Middle frontal gyrus (tissue), 1 donor: ENCODE measurements at regions not wholly inside any gene's neighbourhood (a gene's known extent, or its start where the extent isn't known, plus 50 kb on each side); places are given as distances from the start of the nearest gene placed in this dataset.
"Not testable (repeated sequence)": the region's sequence is repeated elsewhere in the genome, so short reads cannot be mapped to it uniquely, and the experiment has no call there.

Experiments used
- DNase-seq: peaks from one replicate; pipeline ENCODE4 v3.0.0-alpha.2; 2015; ENCODE audit warnings: low spot score; ENCODE audit errors: extremely low spot score

DNA sequence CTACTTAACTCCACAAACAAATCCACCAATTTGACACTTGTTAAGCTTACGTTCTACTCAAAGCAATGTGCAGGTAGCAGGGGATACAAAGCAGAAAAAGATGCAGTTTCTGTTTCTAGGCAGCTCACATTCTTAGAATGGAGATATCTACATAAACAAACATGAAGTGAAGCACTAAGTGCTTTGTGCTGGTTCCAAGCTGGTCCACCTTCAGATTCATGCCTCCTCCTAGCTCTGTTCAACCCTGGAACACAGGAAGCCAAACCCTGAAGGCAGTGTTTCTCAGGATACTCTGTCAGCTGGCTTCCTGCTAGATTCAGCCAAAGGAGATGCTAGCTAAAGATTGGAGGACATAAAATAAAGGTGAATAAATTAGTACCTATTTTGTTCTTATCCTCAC is 55.3 kb upstream of the NOL4 start:
- no peak for DNase-seq

DNA sequence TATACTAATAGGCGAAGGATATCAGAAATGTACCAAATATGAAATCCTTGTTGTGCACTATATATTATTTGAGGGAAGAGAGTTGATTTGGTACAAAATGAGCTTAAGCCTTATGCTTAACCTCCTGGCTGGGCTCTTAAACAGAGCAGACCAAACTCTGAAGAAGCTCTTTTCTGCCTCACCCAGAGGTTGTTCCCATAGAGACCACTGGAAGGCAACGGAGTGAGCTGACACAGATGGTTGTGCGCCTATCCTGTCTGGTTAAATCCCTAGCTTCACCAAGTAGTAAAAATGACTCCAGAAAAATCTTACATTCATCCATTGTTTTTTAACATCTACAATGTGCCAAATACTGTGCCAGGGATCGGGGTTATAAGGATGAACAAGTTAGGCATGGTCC is 55.9 kb upstream of the NOL4 start:
- DNase-seq, result no peak

DNA sequence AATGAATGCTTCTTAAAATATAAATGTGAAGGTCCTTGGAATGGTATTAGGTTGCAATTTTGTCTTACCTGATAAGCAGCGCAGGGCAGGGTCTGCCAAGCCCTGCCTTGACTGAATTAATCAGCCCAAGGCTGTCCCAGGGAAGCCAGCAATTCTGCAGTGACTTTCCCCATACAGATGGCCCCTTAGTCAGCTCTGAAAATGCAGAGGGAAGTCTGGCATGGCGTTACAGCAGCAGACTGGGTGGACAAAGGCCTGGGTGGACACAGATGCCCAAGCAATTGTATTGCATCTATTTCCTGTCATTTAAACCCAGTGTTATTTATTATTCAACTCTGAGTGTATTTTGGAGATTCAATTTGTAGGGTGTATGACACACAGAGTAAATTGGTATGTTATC is 56.6 kb upstream of the NOL4 start:
- no peak for DNase-seq

DNA sequence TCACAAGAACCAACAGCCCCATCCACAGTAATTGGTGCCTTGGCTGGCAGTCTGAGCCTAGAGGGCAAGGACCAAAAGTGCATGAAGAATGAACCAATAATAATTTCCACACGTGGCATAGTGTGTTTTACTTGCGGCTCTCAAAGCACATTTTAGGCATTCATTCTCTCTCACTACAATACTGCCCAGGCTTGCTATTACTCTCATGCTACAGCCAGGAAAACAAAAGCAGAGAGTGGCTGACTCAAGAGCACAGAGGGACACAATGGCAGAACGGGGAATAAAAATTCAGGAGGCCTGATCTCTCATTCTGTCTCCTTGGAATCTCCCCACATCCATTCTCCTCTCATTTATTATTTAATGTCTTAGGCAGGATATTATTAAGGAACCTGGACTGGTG is 57.0 kb upstream of the NOL4 start:
- DNase-seq, result no peak

DNA sequence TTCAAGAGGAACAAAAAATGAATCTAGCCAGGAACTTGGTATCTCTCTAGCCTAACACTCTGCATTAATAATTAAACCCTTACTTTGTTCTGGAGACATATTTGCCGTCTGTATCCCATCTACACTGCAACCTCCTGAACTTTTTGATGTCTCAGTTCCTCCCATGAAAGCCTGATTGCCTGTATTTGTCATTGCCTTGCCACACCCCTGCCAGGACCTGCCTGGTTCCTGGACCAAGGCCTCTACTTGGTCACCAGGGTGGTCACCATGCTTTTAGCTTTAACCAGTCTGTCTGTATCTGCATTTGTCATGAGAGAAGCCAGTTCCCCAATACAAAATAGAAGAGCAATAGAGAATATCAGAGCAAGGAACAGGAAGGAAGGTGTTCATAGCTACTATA is 58.8 kb upstream of the NOL4 start:
- DNase-seq, result no peak

DNA sequence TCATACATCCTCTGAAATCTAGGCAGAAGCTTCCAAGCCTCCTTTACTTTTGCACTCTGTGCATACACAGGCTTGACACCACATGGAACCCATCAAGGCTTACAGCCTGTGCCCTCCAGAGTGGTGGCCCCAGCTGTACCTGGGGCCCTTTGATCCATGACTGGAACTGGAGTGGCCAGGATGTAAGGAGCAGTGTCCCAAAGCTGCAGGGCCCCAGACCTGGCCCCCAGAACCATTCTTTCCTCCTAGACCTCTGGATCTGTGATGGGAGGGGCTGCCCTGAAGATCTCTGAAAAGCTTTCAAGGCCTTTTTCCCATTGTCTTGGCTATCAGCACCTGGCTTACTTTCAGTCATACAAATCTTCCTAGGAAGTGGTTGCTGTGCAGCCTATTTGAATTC is 63.1 kb upstream of the NOL4 start:
- no peak for DNase-seq

DNA sequence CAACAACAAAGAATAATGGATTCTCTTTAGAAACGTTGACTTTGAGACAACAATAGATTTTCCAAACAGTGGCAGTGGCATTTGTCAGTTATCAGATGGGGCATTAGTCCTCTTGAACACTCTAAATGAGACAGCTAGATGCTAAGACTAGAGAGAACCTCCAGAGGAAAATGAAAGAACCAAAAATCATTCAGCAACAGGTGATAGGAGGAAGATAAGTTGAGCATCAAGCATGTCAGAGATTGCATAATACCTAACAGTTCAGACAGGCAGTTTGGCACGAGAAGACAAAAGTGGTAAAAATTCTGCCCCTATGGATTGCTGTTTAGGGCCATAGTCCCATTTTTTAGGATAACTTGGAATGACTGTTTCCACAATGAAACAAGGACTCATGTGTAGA is 67.9 kb upstream of the NOL4 start:
- no peak for DNase-seq

DNA sequence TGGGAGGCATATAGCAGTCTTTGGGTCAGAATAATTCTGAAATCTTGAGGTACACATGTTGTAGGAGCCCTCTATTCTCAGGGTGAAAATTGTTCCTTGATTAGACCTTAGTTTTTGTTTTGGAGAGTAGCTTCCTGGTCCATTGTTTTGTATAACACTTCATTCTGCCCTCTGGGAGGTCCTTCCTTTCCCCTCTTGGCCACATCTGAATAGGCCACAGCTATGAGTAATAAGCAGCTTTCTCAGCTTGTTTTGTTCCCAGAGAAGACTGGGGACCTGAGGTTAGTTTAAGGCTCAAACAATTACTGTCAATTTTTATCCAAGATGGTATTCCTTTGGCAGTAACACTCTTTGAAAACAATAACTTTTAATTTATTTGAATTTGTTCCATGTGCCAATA is 72.6 kb upstream of the NOL4 start:
- DNase-seq, result no peak

DNA sequence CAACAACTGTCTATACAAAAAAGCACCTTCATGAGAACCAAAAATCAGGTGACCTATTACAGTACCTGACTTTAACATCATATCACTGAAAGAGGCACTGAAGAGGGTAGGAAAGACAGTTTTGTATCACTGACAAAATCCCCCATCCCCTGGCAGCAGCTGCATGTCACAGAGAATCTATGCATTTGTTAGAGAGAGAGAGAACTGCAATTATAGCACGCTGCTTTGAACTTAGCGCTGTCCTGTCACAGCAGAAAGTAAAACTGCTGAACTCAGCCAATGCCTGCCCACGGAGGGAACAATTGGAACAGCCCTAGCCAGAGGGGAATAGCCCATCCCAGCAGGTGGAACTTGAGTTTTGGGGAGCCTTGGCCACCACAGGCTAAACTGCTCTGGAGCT is 75.1 kb upstream of the NOL4 start:
- no peak for DNase-seq

DNA sequence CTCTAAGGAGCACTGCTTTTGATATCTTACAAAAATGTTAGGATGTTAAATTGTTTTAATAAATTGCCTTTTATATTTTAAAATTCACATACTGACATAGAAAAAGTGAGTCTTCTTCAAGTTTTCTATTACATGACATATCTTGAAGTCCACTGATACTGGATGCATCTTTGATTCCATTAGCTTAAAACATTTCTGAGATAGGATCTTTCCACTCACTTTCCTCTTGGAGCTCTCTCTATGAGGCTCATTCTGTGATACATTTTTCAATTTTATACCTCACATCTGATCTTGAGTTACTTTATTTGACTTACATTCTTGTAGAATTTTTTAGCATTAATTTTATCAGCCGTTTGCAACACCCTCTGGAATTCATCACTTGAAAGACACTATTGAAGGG is 86.8 kb upstream of the NOL4 start:
- no peak for DNase-seq

DNA sequence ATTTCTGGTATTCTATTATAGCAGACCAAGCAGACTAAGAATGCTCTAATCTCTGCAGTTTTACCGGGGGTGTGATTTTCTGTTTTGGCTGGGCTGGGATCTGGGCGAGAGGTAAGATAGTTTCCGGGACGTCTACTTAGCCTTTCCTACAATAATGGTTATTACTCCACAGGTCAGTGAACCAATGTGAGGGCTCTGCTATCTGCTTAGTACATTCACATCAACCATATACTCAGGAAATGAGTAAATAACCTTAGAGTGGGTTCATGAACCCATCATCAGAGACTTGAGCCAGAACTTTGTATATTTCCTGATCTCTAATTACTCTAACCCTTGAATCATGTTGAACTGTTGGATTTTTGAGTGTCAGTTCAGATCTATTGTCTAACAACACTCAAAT is 90.1 kb upstream of the NOL4 start:
- no peak for DNase-seq

DNA sequence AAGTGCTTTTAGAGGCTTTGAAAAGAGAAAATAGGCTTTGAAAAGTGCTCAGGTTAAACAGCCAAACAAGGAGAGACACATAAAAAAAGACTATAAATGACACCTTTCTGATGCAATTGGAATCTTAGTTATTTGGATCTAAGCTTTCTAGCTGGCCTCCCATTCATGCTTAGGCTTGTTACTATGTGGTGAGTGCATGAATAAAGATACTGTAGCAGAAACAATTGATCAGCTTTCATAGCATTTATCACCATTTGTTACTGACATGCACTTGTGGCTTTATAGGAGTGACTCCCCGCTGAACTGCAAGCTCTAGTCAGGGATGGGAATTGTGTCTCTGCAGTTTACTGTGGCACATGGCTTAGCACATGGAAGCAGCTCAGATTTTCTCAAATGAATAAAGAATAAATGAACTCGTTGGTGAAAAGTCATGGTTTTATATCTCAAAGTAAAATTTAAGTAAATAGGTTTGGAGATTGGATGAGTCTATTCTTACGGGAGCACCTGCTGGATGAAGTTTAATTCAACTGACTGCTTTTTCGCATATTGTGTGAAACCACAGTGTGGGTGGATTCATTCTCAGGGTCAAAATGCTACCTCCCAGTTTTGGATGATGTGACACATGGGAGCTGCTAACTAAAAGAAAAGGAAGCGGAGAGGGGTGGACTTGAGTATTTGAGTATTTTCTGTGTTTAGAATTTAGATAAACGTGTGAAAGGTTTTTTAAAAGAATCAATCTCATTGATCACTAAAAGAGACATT is 91.1 kb upstream of the NOL4 start:
- no peak for DNase-seq

DNA sequence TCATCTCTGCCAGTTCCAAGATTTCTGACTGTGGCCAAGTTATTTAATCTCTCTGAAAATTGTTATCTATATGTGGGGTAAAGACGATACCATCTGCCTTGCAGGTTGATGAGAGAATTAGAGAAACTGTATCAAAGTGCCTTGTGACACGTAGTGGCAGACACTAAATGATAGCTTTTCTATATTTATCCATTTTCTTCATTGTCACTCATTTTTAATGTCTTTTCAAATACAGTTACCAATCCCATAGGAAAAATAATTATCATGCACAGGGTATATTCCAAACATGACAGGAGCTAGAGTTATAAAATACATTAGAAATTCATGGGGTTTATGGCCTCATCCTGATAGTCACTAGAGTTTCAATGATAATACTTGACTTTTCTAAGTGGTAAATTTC is 95.6 kb upstream of the NOL4 start:
- DNase-seq, result no peak

DNA sequence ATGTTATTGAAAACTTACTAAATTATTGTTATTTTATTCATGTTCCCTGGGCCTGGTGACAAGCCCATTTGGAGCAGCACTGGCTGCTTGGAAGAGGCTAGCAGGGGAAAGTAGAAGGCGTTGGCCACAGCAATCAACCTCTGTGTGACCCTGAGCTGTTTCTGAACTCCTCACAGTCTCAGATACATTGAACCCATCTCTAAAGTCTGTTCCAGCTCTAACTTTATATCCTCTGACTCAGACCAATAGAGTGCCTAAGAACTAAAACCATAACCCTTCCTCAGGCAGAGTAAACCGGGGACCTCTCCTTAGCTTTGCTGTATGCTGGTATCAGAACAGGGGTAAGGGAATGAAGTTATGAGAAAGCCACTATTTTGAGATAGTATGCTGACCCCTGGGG is 96.4 kb upstream of the NOL4 start:
- DNase-seq, result no peak

DNA sequence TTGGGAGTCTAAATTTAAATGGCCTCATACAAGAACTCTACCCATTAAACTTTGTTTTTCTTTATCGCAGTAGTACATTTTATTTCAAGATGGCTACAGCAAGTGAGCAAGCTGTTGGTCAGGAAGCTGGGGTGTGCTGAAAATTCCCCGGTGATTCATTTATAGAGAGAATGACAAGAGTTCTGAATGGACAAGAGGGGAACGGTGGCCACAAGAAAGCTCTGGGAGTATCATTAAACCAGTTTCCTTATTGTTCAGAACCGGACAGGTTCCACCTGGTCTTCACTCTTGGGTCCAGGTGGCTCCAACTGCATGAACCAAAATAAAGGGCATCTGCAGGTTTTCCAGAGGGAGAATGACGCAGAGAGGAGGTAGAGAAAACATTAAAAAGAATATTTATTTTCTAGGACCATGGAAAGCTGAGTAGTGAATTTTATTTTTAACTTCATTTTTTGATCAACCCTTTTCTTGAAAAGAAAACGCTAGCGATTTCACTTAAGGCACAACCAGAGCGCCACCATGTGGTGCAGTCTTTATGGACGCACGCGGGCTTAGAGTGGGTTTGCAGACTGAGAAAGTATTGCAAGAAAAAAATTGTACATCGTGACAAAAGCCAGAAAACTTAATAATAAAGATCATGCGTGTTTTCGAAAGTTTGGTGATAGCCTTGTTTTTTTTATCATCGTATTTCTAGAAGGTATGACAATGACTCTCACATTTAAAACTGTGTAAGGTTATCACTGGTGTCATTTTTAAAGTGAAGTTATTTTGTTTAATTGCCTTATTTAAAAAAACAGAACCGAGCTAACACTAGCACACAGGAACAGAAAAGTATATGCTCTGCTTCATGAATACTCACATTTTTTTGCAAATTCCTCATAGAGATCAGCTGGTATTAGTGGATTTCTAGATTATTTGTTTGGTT is 97.9 kb upstream of the NOL4 start:
- peak; percentile 57 for DNase-seq

DNA sequence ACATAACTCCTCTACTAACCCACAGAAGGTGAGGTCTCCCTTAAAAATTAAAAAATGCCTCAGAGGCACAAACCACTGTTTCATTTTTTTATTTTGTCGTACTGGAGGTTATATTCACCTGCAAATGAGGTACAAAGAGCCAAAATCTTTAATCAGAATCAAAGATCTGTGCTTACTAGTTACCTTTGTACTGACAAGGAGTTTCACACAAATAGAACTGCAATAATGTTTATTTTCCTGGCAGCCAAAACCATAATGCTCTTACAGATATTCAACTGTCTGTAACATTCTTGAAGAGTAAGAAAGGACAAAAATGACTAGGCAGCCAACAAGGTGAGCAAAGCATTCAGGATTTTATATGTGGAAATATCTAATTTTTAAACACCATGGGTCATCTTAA is 105.1 kb upstream of the NOL4 start:
- DNase-seq, result no peak

DNA sequence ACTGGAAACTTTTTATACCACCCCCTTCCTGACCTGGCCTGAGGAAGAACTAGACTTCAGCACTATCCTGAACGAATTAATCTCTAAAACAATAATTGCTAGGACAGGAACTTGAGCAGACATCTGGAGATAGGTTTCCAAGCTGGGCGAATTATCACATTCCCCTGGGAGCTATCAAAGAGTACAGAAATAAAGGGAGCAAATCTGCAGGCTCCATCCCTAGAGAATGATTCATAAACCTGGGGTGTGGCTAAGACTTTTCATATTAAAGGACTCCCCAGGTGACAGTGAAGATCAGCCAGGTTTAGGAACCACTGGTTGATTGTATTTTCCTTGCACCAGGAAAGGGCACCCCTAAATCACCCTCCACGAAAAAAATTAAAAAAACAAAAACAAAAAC is 105.6 kb upstream of the NOL4 start:
- no peak for DNase-seq

DNA sequence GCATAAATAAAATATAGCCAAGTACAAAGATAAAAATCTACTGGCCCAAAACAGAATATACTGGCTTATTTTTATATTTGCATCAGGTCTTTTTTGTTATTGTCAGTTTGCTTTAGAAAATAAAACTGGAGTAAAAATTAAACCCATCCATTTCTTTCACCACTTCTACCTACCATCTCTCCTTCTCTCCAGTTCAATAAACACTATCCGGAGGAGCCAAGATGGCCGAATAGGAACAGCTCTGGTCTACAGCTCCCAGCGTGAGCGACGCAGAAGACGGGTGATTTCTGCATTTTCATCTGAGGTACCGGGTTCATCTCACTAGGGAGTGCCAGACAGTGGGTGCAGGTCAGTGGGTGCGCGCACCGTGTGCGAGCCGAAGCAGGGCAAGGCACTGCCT is 106.2 kb upstream of the NOL4 start:
- DNase-seq, result not testable (repeated sequence)

DNA sequence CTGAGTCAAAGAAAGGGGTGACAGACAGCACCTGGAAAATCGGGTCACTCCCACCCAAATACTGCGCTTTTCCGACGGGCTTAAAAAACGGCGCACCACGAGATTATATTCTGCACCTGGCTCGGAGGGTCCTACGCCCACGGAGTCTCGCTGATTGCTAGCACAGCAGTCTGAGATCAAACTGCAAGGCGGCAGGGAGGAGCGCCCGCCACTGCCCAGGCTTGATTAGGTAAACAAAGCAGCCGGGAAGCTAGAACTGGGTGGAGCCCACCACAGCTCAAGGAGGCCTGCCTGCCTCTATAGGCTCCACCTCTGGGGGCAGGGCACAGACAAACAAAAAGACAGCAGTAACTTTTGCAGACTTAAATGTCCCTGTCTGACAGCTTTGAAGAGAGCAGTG is 106.6 kb upstream of the NOL4 start:
- DNase-seq, result not testable (repeated sequence)

DNA sequence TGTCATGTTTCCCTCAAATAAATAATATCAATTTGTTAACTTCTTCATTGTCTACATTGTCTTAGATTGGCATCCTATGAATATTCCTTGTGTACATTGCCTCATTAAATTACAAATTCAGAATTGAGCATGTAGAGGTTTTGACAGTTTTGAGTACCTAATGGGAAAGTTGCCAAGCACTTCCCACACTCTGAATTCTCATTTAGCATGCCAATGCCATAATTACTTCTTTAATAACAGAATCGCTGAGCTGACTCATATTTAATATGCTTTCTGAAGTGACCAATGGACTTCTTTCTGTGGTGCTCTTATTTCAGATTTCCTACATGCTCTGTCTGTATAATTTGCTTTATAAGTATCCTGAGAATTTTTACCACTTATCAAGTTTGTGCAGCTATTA is 114.4 kb upstream of the NOL4 start:
- no peak for DNase-seq

DNA sequence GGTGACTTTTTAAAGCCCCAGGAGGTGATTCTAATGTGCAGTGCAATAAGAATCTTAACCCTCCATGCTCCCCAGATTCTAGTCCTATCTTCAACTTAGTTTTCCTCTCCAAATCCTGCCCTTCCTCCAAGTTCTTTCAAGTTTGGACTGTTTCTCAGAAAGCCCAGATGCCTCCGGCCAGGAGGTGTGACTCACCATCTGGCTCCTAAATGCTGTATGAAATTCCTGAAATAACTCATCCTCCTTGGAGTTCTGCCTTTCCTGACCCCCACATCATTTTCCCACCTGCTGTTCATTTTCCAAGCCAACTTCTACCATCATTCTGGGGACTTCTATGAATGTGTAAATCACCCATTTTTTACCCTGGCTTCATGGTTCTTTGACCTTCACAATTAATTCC is 118.2 kb upstream of the NOL4 start:
- no peak for DNase-seq

DNA sequence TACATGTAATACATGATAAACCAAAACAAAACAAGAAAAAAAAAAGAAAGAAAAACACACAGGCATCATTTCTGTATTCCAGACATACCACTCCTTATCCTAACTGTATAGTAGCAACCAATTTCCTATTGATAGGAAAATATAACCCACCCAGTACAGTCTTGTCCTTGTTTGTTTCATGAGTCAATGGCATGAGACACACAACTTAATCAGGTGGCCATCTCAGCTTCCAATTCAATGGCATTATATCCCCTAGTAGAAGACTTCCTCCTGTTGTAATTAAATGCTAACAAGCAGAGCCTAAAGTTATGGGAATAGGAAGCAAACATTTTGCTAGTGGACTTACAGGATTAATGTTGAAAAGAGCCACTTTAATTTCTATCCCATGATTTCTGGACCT is 121.0 kb upstream of the NOL4 start:
- no peak for DNase-seq

DNA sequence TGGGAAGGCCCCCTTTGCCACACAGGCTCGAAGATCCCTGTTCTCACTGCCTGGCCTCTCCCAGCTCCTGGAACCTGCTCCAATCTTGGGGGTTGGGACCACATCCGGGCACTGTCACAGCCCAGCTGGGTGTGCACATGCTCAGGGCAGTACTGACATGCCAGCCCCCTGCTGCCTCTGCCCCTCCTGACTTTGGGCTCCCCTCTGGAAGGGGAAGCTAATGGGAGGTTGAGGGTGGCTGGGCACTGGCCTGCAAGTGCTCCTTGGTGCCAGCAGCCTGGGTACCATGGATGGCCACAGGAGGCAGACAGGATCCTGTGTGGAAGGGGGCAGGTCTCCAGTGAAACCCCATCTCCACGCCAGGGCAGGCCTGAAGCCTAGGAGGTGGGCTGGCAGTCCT is 126.1 kb upstream of the NOL4 start:
- no peak for DNase-seq
